Fibroblast of gingiva (primary cell): ENCODE measurements at regions not wholly inside any gene's neighbourhood (a gene's known extent, or its start where the extent isn't known, plus 50 kb on each side); places are given as distances from the start of the nearest gene placed in this dataset.
"Not testable (repeated sequence)": the region's sequence is repeated elsewhere in the genome, so short reads cannot be mapped to it uniquely, and the experiment has no call there.

Experiments
- DNase-seq: peaks from one replicate; pipeline ENCODE4 v3.0.0-alpha.2; 2011; ENCODE audit warnings: low read depth

DNA sequence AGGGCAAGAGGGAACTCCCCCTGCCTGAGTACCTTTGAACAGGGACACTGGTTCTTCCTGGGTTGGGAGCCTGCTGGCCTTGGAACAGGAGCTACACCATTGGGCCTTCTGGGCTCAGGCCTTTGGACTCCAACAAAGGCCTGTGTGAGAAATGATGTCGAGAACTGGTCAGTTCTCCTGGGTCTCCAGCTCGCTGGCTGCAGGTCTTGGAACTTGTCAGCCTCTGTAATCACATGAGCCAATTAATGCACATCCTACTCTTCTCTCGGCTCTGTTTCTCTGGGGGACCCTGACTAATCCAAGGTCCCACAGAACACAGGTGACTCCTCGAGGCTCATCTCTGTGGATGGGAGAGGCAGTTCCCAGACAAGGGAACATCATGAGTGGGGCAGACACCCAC, 104.7 kb upstream of the PLGLB2 start:
- not testable (repeated sequence) for DNase-seq

DNA sequence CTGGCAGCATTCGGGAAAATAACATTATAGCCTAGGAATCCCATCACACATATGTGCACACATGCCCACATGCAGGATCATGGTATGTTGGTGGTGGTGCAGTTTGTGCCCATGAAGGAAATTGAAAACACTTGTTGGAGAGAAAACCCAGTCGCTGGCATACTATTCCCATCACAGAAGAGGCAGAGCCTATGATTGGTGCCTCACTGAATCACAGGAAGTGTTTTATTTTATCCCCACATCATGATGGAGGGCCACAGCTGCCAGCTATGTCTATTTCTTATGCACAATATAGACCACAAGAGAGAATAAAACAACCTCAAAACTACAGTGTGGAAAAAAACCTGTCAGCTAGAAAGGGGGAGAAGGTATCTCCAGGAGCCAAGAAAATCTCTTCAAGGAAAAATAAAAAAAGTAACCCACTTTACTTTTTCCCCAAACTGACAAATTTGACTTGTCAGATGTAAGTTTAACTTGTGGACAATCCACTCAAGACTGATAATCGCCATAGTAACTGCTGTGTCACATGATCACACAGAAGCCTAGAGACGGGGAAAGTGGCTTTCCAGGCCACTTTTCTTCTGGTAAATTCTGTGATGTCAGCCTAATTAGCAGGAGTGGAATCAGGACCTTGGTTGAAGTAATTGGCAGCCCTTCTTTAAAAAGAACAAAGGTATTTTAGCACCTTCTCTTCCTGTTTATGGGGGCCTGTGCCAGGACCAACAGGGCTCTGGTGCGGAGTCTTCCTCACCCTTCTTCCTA, 100.0 kb upstream of the PLGLB2 start:
- DNase-seq, result not testable (repeated sequence)

DNA sequence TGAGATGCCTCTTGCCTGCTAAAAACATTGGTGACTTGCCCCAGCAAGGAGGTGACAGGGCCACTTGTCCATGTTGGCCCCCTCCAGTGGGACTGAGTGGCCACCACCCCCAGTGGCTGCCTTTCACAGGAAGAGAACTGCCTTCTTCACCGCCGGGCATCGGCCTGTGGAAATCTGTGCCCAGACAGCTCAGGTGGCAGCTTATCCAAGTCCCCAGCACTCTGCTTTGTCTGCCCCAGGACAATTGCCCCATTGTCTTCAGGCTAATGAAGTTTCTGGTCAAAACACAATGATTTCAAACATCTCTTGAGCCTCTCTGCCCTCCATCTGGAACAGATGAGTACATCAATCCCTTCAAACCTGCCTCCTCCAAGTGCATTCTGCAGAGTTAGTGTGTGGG, 99.1 kb upstream of the PLGLB2 start:
- DNase-seq, result not testable (repeated sequence)

DNA sequence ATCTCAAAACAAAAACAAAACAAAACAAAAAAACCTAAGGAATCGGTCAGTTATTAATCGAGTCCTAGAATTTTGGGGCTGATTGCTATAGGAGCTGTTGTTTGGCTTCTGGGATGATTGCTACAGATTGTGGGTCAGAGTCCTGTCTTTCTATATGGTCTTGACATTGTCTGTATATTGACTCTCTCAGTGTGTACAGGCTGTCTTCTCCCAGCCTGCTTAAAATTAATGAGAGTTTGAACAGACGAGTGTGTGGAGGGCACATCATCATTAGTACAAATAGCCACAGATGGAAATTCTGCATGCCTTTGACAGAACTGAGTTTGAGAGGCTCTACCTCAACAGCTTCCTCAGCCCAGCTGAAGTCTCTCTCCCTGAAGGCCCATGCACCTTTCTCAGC, 98.0 kb upstream of the PLGLB2 start:
- DNase-seq, result not testable (repeated sequence)

DNA sequence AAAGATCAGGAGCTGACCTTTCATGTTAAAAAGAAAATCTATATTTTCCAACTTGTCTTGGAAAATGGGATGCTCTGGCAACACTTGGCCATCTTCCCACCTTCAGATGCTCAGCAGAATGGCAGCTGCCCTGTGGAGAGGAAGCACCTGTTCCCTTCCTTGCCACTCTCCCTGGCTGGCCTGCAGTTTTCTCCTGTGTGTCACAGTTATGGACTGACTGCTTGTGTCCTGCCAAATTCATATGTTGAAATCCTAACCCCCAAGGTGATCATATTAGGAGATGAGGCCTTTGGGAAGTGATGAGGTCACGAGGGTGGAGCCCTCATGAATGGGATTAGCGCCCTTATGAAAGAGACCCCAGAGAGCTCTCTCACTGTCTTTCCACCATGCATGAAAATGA, 97.0 kb upstream of the PLGLB2 start:
- DNase-seq, result not testable (repeated sequence)

DNA sequence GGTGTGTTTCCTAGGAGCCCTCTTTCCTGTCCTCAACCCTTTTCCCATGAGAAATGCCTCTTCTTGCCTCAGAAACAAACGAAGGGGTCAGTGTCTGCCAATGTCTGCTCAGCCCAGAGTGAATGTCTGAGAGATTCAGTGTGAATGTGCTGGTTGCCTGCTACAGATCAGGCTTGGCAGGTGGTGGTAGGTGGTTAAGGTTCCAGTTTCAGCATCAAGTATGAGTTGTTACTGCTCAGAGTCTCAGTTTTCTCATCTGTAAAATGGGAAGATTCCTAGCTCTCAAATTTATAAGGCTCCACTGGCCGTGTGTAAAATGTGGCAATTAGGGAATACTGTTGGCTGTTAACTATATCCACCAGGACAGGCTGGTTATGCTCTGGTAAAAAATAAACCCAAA, 96.3 kb upstream of the PLGLB2 start:
- not testable (repeated sequence) for DNase-seq

DNA sequence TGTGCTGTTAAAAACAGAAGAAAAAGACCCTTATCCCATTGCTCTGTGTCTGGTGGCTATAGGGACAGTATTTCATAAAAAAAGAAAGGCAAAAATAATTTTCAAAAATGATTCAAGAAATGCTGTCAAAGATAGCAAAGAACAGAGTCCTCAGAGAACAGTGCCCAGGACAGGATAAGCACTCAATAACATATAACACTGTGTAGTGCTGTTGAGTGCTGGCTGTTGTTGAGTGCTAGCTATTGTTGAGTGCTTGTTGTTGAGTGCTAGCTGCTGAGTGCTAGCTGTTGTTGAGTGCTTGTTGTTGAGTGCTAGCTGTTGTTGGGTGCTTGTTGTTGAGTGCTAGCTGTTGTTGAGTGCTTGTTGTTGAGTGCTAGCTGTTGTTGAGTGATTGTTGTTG, 94.5 kb upstream of the PLGLB2 start:
- not testable (repeated sequence) for DNase-seq

DNA sequence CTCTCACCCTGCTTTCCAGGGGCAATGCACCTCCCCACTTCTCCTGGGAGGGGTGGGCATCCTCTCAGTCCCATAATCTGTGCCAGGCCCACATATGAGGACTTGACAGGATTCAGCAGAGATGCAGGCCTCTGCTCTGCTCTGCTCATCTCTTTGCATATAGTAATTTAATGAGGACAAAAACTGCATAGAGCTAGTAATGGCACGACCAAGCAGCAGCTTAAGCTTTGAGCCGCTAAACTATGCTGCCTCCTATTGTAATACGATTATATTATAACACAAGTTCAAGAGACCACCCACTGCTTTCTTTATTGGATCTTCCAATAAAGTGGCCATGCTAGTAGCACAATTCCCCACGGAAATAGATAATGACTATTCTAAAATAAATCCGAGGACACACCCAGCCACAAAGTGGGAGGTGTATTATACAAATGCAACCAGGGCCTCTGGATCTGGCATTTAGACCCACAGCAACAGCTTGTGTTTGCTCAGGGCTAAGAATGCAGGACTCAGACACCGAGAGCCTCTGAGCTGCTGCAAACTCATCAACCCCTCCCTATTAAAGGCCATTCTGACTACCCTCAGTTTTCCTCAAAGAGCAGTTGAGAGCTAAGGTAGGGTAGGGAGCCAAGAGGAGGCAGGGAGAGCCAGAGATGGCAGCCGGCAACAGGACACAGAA, 93.6 kb upstream of the PLGLB2 start:
- not testable (repeated sequence) for DNase-seq

DNA sequence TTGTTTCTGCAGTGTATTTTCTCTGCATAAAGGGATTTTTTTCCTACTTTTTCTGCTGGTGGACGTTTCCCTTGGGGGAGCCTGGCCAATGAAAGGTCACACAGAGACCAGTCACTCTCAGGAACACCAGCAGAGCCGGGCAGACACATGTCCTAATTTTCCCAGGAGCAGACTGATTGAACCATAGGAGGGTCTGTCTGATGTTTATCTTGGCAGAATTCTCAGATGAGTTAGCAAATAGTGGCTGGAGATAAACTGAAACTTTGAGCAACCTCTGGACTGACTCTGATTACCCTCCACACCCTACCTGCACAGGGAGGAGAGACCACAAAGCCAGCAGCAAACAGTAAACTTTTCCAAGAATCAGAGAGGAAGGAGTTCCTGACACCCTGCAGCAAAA, 90.0 kb upstream of the PLGLB2 start:
- not testable (repeated sequence) for DNase-seq

DNA sequence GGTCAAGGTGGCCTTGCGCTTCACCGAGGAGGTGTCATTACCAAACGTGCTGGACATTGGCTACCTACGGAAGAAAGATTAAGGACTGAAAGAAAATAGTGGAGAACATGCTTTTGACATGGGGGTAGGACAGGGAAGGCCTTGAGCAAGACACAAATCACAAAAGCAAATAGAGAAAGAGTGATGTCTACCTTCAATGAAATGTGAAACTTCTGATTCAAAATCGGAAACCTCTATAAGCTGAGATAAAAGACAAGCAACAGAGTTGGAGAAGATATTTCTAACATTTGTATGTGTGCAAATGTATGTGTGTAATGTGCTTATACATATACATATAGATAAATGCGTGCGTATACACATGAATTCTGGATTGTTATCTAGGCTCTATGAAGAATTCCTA, 89.5 kb upstream of the PLGLB2 start:
- not testable (repeated sequence) for DNase-seq

DNA sequence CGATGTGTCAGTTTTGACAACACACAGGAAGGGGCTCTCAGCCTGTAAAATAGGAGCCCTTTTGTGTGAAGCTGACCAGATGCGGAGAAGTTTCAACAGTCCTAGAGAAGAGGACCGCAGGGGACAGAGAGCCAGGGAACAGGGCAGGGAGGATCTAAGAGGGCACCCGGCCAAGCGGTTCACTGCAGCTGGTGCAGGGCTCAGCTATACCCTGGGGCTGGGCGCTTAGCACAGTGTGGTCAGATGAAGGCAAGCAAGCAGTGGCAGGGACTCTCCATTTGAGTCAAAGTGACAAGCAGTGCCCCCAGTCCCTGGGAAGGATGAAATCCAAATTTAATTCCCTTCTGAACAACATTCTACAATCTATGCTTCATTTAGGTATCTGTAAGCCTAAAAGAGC, 88.9 kb upstream of the PLGLB2 start:
- not testable (repeated sequence) for DNase-seq

DNA sequence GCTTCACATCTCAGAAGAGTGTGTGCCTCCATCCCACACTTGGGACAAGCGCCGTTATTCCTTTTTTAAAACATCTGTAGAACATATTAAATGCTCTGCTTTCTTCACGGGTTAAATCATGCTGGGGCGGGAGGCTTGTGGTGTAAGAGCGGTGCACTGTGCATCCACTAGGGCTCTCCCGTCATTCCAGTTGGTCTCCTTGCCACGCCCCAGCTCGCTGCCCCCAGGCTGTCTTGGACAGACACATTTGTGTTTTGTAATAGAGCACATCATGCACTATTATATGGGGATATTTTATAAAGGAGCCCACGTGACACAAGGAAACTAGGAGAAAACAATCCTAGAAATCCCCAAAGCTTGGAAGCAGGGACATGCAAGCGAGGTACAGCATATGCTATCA, 87.7 kb upstream of the PLGLB2 start:
- not testable (repeated sequence) for DNase-seq

DNA sequence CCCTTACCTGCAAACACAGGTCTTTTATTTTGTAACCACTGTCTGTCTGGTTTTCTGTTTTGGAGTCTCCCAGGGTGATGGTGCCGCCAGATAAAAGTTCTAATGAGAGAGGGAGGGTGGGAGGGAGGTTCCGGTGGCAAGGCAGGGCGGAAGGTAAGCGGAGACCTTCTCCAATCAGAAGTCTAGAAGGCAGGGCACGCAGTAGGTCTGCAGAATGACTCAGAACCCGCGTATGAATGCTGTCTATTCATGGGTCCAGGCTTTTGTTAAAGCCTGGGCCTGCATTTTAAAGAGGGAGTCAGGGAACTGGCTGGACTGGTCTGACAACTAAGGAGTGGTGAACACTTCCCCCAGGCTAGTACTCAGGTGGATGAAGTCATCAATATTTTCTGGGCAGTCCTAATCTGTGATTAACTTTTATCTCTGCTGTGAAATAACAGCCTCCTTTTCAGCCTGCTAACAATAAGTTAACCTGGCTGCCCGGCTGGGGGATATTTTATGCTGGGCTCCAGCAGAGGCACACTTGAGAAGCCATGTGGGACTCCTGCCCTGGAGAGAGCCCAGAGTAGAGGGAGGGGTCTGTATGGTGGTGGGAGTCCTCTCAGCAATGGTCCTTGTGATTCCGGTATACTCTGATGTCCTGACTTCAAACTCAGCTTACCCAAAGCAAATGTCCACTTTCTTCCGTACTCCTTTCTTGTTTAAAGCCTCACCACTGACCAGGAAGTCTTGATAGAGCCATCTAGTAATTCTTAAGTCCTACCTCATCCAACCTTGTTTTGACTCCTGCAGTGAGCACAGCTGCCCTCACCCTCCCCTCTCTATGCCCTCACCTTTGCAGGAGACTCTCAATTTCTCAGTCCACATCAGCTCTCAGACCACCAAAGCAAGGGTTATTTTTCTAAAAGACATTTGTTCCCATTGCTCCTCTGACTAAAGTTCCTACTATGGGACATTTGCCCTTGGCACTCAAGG, 85.3 kb upstream of the PLGLB2 start:
- not testable (repeated sequence) for DNase-seq

DNA sequence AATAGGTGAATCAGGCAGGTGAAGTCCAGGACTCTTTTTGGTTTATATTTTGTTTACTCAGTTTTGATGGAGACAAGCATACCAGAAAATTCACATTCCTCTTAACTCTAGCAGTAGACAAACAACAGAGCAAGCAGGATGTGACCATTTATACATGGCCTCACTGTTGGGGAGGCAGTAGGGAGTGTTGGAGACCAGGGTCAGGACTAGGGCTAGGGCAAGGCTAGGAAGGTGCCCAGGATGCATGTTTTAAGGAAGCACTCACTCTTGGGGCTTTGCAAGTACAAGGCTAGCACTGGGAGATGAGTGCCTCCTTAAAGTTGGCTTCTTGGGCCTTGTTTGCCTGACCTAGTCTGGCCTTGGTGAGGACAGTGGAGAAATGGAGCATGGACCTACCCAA, 84.5 kb upstream of the PLGLB2 start:
- not testable (repeated sequence) for DNase-seq

DNA sequence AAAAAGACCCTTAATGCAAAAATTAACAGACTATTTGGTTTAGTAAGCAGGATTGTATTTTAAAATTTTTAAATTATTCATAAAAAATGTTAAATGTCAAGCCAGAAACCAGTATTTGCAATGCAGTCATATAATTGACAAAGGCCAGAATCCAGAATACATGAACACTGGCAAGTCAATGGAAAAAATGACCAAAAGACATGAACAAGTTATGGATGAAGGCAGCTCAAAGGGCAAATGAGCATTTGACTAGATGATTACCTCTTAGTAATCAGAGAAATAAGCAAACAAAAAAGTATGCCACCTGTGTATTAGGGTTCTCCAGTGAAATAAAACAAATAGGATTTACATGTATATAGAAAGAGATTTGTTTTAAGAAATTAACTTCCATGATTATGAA, 80.9 kb upstream of the PLGLB2 start:
- DNase-seq, result not testable (repeated sequence)

DNA sequence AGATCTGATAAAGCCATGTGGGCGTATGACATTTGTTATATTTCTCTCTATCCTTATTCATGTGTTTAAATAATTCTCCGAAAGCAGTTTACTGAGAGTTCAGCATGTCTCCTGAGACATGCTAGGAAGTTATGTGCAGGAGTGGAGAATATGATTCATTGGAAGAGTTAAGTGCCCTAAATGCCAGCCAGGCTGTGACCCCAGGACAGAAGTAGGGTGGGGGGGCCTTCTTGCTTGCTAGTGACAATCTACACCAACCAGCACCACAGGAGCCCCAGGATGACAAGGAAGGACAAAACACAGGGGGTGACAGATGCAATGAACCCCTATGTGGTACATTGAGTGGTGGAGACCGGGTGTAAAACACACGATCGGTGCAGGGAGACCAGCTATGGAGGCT, 79.5 kb upstream of the PLGLB2 start:
- not testable (repeated sequence) for DNase-seq

DNA sequence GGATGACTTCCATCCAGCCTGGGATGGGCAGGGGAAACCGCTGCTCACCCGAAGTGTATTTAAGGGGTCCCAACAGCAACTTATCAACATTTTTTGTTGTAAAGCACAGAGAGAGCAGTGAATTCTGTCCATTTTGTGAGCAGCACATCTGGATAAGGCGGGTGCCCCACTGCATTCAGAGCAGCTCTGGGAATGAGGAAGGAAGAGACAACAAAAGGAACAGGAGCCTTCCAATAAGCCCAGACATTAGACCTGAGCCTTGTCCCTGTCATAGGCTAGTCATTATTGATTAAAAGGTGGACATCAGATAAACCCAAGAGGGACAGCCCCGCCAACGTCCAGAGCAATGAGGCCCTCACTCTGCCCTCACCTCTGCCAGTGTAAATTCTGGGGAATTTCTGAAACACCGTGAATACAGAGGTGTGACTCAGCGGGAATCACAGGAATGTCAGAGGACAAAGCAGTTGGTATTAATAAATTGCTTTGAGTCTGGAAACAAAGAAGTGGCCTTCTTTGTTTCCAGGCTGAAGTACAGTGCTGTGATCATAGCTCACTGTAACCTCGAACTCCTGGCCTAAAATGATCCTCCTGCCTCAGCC, 78.2 kb upstream of the PLGLB2 start:
- not testable (repeated sequence) for DNase-seq

DNA sequence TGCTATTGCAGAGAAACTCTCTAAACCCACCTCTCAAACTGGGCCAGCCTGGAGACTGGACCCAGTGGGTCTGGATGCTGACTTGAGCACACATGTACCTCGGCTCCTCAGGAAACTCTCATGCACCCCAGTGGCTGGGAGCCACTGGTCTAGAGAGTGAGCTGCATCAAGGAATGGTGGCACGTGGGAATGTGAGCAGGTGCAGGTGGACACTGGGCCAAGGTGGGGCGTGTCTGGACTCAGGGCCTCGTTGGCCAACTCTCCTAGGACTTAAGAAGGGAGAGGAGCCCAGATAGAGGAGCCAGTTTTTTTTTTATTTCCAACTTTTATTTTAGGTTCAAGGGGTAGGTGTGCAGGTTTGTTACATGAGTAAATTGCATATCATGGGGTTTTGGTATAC, 75.5 kb upstream of the PLGLB2 start:
- DNase-seq, result not testable (repeated sequence)

DNA sequence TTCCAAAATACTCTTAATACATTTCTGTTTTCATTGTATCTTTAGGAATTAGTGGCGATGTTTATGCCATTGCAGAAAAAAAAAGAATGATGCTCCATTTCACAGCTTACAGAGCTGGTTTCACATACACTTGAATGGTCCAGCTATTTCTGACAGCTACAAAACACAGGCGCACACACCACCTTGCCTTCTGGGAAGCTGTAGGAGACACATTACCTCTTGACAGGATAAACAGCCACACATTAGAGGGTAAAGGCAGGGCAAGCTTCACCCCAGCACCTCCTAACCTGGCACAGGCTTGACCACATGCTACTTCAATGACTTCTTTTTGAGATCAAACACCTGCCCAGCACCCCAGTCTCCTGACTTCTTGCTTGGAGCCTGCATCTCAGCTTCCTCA, 73.2 kb upstream of the PLGLB2 start:
- DNase-seq, result not testable (repeated sequence)

DNA sequence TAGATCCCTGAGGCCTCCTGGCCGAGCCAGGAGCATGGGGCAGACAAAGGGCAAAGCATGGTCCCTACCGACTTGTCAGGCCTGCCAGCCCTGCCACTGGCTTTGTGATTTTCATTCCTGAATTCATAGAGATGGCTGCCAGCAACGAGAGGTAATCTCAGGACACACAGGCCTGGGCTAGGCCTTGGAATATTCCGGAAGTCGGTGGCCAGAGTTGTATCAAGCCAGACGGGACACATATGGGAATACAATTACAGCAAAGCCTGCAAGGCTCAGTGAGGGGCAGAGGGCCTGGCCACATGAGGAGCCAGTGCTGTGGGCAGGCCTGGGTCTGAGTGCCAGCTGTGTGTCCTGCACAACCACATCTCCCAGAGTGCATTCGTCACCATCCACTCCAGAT, 72.4 kb upstream of the PLGLB2 start:
- DNase-seq, result peak; percentile 7

DNA sequence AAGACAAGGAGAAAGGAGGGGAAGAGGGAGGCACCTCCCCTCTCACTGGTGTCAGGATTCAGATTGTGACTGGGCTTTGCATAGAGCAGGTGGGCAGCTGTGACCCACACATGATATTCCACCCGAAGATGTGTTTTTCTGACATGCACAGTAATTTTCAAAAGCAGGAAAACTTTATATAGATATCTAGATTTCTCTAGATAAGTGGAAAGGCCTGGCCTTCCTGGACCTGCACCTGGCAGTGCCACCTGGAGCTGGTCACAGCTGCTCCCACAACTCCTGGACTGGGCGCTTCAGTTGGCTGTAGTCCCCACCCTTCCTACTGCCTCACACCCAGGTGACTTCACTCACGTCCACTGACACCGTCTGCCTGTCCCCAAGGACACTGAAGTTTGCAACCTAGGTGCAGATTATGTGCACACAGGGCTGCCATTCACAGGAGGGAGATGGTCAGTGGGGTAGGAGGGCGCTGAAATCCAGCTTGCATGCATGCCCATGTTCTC, 70.4 kb upstream of the PLGLB2 start:
- not testable (repeated sequence) for DNase-seq

DNA sequence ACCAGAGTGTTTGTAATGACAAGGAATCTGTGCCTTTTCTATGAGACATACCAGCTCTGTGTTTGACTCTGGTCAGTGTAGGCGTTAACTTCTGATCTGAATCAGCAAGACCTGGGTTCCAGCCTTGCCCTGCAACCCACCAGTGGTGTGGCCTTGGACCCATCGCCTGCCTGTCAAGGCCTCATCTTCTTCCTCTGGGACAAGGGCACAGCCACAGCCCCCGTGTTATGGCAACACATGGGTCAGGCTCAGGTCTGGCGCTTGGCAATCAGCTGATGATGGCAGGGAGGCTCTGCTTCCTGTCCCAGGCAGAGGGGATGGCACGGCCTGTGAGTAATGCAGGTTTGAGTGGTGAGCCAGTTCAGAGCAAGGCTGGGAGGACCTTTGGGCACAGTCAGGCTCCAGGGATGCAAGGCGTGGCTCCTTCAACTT, 69.1 kb upstream of the PLGLB2 start:
- DNase-seq, result not testable (repeated sequence)
